Esophagus squamous epithelium (tissue), 5 donors: ENCODE measurements at regions not wholly inside any gene's neighbourhood (a gene's known extent, or its start where the extent isn't known, plus 50 kb on each side); places are given as distances from the start of the nearest gene placed in this dataset.
"Not testable (repeated sequence)": the region's sequence is repeated elsewhere in the genome, so short reads cannot be mapped to it uniquely, and the experiment has no call there.

Experiments
- DNase-seq: peaks from one replicate; lab custom pipeline; 2025; lab: John Stamatoyannopoulos, UW
- H3K27ac ChIP-seq, 4 donors: fragments of 200-600 bp; sonication (generic); one replicate each; pipeline ENCODE4 v1.5.1; 2016 to 2019; ENCODE audit warnings: mild to moderate bottlenecking in 1 of 4
- H3K27me3 ChIP-seq, 4 donors: fragments of 200-600 bp; sonication (generic); 1 replicate in 3 of 4; 2 replicates in 1 of 4; pipeline versions ENCODE4 v1.5.1 to v1.6.0; 2017 to 2021; ENCODE audit warnings: antibody characterized with exemption in 1 of 4
- H3K36me3 ChIP-seq, 3 donors: fragments of 200-600 bp; sonication (generic); one replicate each; pipeline ENCODE4 v1.5.1; 2016 to 2019
- H3K4me1 ChIP-seq, 3 donors: fragments of 200-600 bp; sonication (generic); one replicate each; pipeline ENCODE4 v1.5.1; 2017 to 2019
- H3K4me3 ChIP-seq, 4 donors: fragments of 200-600 bp; sonication (generic); 1 replicate in 3 of 4; 2 replicates in 1 of 4; pipeline ENCODE4 v1.5.1; 2016 to 2019; ENCODE audit warnings: mild to moderate bottlenecking in 2 of 4, moderate library complexity in 1 of 4
- H3K9me3 ChIP-seq, 3 donors: fragments of 200-600 bp; sonication (generic); one replicate each; pipeline ENCODE4 v1.5.1; 2016 to 2019
- POLR2A ChIP-seq, 4 donors: fragments of 450-650 bp; IDR thresholded peaks; one replicate each; pipeline ENCODE4 v1.6.1; 2017; ENCODE audit warnings: antibody characterized with exemption in 4 of 4, mild to moderate bottlenecking in 4 of 4, moderate library complexity in 3 of 4
- WGBS, 2 donors: methylation state at CpG; one replicate each; pipeline ENCODE4 v1.1.5; 2018; 5-methylcytosine and 5-hydroxymethylcytosine counted together
- intact Hi-C: fragments of 100-400 bp; cut with DNase I; formaldehyde crosslinking; loops from one replicate; pipeline ENCODE4 v1.15.0; 2022
- TF ChIP-seq, protein P1 (sequence below), 6 experiments: fragments of 450-650 bp in 4 of 6; fragments of 200-600 bp in 2 of 6; sonication (generic) in 2 of 6; IDR thresholded peaks; one replicate each; pipeline ENCODE4 v1.5.1; 2016 to 2019; ENCODE audit warnings: antibody characterized with exemption in 6 of 6, mild to moderate bottlenecking in 4 of 6, moderate library complexity in 4 of 6
- donor health status: DM: yes; HTN: yes; CAD: no.

- H3K36me3 ChIP-seq, result no peaks in the 10 kb centered on the region
- intact Hi-C loops, result no loop called here
- no peaks in the 10 kb centered on the region for H3K27me3 ChIP-seq
- peak overlapping the region in 3 of 4 donors; percentile 4 to 52 (median 47) for H3K27ac ChIP-seq
- no peak for DNase-seq
- WGBS, 2 donors, result 64 to 68% methylated on average over 4 of the region's 4 CpGs
- H3K9me3 ChIP-seq, result no peaks in the 10 kb centered on the region
- TF ChIP-seq POLR2A (IDR thresholded peaks at IDR 0.05), result no peak
- TF ChIP-seq, protein P1, sequence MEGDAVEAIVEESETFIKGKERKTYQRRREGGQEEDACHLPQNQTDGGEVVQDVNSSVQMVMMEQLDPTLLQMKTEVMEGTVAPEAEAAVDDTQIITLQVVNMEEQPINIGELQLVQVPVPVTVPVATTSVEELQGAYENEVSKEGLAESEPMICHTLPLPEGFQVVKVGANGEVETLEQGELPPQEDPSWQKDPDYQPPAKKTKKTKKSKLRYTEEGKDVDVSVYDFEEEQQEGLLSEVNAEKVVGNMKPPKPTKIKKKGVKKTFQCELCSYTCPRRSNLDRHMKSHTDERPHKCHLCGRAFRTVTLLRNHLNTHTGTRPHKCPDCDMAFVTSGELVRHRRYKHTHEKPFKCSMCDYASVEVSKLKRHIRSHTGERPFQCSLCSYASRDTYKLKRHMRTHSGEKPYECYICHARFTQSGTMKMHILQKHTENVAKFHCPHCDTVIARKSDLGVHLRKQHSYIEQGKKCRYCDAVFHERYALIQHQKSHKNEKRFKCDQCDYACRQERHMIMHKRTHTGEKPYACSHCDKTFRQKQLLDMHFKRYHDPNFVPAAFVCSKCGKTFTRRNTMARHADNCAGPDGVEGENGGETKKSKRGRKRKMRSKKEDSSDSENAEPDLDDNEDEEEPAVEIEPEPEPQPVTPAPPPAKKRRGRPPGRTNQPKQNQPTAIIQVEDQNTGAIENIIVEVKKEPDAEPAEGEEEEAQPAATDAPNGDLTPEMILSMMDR (IDR thresholded peaks at IDR 0.05), result no peak
- H3K4me1 ChIP-seq, result peaks cover 6 to 19% (median 9%) of the 10 kb centered on the region in 3 donors
- H3K4me3 ChIP-seq, result no peak overlapping the region
These were observed 68.8 kb upstream of the CD28 start for GRCh38 chr2:203637471-203638167.

DNA sequence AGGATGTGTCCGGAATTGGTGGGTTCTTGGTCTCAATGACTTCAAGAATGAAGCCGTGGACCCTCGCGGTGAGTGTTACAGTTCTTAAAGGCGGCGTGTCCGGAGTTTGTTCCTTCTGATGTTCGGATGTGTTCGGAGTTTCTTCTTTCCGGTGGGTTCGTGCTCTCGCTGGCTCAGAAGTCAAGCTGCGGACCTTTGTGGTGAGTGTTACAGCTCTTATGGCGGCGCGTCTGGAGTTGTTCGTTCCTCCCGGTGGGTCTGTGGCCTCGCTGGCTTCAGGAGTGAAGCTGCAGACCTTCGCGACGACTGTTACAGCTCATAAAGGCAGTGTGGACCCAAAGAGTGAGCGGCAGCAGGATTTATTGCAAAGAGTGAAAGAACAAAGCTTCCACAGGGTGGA lies 64.6 kb upstream of the CD28 start:
- H3K4me3 ChIP-seq, DNase-seq, H3K36me3 ChIP-seq, H3K27me3 ChIP-seq, H3K9me3 ChIP-seq, H3K27ac ChIP-seq: not testable (repeated sequence)
- intact Hi-C loops, result loop anchor here (10.0 kb wide), 1 partner anchor 107 kb away; the partner anchor contains the start of gene RAPH1
- WGBS, 2 donors, result 92 to 94% methylated on average over 14 to 22 of the region's 23 CpGs
- peaks cover 6 to 15% (median 9%) of the 10 kb centered on the region in 3 donors for H3K4me1 ChIP-seq

DNA sequence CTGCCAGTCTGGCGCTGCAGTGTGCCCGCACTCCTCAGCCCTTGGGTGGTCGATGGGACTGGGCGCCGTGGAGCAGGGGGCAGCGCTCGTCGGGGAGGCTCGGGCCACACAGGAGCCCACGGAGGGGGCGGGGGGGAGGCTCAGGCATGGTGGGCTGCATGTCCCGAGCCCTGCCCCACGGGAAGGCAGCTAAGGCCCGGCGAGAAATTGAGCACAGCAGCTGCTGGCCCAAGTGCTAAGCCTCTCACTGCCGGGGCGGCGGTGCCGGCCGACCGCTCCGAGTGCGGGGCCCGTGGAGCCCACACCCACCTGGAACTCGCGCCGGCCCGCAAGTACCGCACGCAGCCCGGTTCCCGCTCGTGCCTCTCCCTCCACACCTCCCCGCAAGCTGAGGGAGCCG lies 63.6 kb upstream of the CD28 start:
- DNase-seq, H3K9me3 ChIP-seq, H3K4me3 ChIP-seq, H3K27ac ChIP-seq, H3K36me3 ChIP-seq, H3K4me1 ChIP-seq, H3K27me3 ChIP-seq: not testable (repeated sequence)
- intact Hi-C loops, result loop anchor here (10.0 kb wide), 1 partner anchor 108 kb away; the partner anchor contains the start of gene RAPH1
- no CpG with 5 or more reads among the region's 35 CpGs for WGBS, 2 donors

- 83 to 90% methylated on average over 1 of the region's 1 CpG for WGBS, 2 donors
These were observed 60.6 kb upstream of the CD28 start for GRCh38 chr2:203645831-203646230.

DNA sequence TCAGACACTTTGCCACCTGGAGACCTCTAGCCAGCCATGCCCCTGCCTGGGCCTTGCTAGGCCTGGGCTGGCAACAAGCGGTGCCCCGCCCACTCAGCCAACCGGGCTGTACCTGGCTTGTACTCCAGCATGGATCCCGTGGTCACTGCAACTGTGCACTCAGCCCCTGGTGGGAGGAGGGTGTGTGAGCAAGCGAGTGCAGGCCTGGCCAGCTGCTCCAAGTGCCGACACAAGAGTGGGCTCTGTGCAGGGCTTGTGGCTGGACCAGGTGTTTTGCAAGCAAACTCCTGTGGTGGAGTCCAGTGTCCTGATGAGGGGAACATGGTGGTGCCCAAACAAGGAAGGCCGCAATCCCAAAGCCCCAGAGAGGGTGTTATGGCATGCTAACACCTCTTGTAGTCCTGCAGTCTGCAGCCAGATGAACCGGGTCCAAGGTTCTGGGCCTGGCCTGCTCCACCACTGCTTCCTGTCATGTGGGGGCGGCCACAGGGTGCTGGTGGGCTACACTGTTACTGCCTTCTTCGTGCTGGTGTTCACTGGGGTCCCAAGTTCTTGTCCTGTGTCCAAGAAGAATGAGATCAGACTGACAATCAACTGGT lies 60.1 kb upstream of the CD28 start:
- H3K9me3 ChIP-seq, result no peaks in the 10 kb centered on the region
- no peak overlapping the region for H3K27ac ChIP-seq
- H3K4me3 ChIP-seq, result no peak overlapping the region
- 75 to 80% methylated on average over 4 to 5 of the region's 10 CpGs for WGBS, 2 donors
- intact Hi-C loops, result loop anchor here (10.0 kb wide), 1 partner anchor 112 kb away; the partner anchor contains the start of gene RAPH1
- DNase-seq, result no peak
- H3K4me1 ChIP-seq, result peaks cover 15 to 36% (median 27%) of the 10 kb centered on the region in 3 donors
- H3K36me3 ChIP-seq, result no peaks in the 10 kb centered on the region
- no peaks in the 10 kb centered on the region for H3K27me3 ChIP-seq
- TF ChIP-seq, protein P1 (IDR thresholded peaks at IDR 0.05), result no peak

More at GRCh38 chr2:203645831-203646230, 60.6 kb upstream of the CD28 start:
- intact Hi-C loops, result loop anchor here (10.0 kb wide), 1 partner anchor 111 kb away; the partner anchor contains the start of gene RAPH1
- Histone ChIP-seq H3K27me3 (no peaks in the 10 kb centered on the region), H3K4me1 (peaks cover 15 to 31% (median 23%) of the 10 kb centered on the region in 3 donors), H3K9me3 (no peaks in the 10 kb centered on the region), H3K27ac (no peak overlapping the region), H3K4me3 (no peak overlapping the region), H3K36me3 (no peaks in the 10 kb centered on the region)
- DNase-seq, result no peak
- TF ChIP-seq POLR2A (IDR thresholded peaks at IDR 0.05), result no peak
- TF ChIP-seq, protein P1 (IDR thresholded peaks at IDR 0.05), result no peak

GRCh38 chr2:203646961-203647360 lies 59.5 kb upstream of the CD28 start:
- TF ChIP-seq, protein P1 (IDR thresholded peaks at IDR 0.05), result no peak
- no peak for TF ChIP-seq POLR2A (IDR thresholded peaks at IDR 0.05)
- no peak overlapping the region for H3K4me3 ChIP-seq
- DNase-seq, result no peak
- no peaks in the 10 kb centered on the region for H3K36me3 ChIP-seq
- 80 to 93% methylated on average over 4 to 5 of the region's 5 CpGs for WGBS, 2 donors
- H3K9me3 ChIP-seq, result no peaks in the 10 kb centered on the region
- H3K27me3 ChIP-seq, result no peaks in the 10 kb centered on the region
- peaks cover 15 to 42% (median 27%) of the 10 kb centered on the region in 3 donors for H3K4me1 ChIP-seq
- H3K27ac ChIP-seq, result no peak overlapping the region
- intact Hi-C loops, result loop anchor here (10.0 kb wide), 1 partner anchor 112 kb away; the partner anchor contains the start of gene RAPH1
